Right ventricle myocardium superior (tissue), 1 donor: ENCODE measurements at regions not wholly inside any gene's neighbourhood (a gene's known extent, or its start where the extent isn't known, plus 50 kb on each side); places are given as distances from the start of the nearest gene placed in this dataset.

ENCODE experiments used
- ATAC-seq: fragments of 200-7000 bp; cut with Tn5 transposase; one replicate; pipeline ENCODE4 v1.9.1; 2020; ENCODE audit warnings: mild to moderate bottlenecking; ENCODE audit not compliant: poor library complexity
- DNase-seq: peaks from one replicate; pipeline ENCODE4 v3.0.0-alpha.2; 2020
- intact Hi-C: fragments of 100-400 bp; cut with DNase I; formaldehyde crosslinking; loops from one replicate; pipeline ENCODE4 v1.11.2; 2022
- donor health status: DM: no; HTN: yes; CAD: no; lungs with severe emphysema.

DNA sequence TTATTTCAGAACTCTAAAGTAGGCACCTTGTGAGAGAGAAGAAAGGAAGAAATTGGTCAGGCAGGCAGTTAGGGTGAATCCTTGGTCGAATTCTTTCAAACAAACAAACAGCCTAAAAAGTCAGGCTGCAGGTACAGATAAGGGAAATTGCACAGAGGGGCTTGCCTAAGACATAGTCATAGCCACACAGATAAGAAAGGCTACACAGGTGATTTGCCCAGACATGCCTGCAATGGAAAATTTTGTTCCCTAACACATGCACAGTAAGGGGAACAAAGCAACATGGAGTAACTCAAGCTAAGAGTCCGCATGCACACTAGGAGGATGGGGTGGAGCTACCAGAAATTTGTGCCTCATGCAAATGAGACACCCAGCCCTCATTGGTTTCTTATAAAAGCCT lies 91.4 kb upstream of the TUSC7 start:
- ATAC-seq: no peak
- intact Hi-C loops: no loop called here
- DNase-seq: no peak

DNA sequence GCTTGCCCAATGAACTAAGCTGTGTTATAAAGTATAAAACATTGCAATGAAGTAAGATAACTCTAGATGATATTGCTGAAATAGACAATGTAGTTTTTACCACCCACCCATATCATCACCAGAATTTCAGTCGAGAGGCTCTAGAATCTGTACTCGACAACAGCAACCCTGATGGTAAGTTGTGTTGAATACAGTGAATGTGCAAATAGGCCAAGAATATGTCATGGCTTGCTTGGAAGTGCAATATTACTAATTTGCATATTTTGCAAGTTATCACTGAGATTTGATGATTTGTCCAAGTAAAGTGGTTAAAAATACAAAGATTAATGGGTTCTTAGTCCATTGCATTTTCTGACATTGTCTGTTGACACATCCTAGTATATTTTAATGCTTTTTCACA lies 90.6 kb upstream of the TUSC7 start:
- ATAC-seq: no peak
- intact Hi-C loops: no loop called here
- DNase-seq: no peak

DNA sequence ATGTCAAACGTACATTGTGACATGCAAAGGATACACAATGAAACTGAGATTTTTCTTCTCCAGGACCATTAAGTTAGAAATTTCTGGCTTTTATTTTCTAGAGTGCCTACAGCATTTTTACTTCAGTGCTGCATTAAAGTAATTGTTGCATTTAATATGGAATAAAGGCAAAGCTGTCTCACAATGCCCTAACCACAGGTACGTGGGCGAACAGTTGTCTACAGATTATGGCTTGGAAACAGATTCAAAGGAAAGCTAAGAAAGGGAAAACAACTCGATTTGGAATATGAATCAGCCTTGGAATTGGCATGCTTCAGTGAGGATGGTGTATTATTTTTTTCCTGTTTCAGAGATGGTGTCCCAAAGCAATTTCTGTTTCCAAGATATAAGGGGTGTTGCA lies 79.1 kb upstream of the TUSC7 start:
- no peak for DNase-seq
- intact Hi-C loops: no loop called here
- no peak for ATAC-seq

DNA sequence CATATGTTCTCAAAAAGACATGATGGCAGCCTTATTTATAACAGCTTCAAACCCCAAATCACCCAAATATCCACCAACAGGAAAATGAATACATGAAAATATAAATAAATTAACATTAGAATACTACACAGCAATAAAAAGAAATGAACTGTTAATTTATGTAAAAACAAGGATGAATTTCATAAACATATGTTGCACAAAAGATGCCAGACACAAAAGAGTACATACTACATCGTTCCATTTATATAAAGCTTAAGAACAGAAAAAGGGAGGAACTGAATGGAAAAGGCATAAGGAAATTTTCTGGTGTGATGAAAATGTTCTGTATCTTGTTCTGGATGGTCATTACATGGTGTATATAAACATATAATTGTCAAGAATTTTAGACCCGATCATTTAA lies 69.9 kb upstream of the TUSC7 start:
- intact Hi-C loops: no loop called here
- ATAC-seq (no peak), DNase-seq (no peak)

DNA sequence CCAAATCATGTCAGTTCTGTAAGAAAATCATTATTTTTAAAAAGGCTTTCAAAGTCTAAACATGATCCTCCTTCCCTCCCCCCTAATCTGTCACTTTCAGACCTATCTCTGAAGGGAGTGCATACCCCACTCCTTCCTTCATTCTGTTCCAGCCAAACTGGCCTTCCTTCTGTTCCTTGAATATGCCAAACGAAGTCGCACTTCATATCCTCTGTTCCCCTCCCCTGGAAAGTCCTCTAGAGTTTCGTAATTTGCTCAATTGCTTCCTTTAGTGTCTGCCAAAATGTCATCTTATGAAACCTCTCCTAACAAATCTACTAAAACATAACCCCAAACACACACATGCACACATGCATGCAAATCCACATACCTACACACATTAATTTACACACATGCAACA lies 69.5 kb upstream of the TUSC7 start:
- ATAC-seq (peak; percentile 20), DNase-seq (no peak)
- intact Hi-C loops: no loop called here

DNA sequence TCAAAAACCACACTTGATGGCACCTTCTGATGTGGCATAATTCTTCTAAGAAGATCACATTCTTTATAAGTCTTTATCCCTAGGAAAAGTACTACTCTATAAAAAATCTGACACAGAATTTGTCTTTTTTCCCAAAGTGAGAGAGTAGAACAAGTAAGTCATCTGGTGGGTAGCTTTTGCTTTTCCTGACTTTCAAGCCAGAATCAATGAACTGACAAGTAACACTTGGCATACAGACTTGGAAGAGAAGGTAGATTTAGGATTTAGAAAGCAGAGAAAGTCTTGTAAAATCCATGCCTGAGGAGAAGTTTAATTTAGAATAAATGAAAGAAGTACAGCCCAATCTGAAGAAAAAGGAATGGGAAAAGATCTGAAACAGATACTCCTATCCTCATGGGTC lies 66.6 kb upstream of the TUSC7 start:
- DNase-seq (no peak), ATAC-seq (no peak)
- intact Hi-C loops: no loop called here

DNA sequence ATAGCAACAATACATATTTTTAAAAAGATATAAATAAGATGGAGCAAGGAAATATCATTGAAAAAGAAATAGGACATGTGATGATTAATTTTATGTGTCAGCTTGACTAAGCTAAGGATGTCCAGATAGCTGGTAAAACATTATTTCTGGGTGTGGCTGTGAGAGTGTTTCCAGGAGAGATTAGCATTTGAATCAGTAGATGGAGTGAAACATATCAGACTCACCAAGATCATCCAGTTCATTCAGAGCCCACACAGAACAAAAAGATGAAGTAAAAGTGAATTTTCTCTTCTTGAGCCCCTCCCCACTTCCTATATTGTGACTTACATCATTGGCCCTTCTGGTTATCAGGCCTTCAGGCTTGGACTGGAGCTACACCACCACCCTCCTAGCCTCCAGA lies 61.6 kb upstream of the TUSC7 start:
- no peak for ATAC-seq
- intact Hi-C loops: no loop called here
- DNase-seq: no peak
